Epithelial cell of proximal tubule (primary cell): ENCODE measurements at regions not wholly inside any gene's neighbourhood (a gene's known extent, or its start where the extent isn't known, plus 50 kb on each side); places are given as distances from the start of the nearest gene placed in this dataset.

ENCODE experiments used
- DNase-seq: peaks from one replicate; pipeline ENCODE4 v3.0.0-alpha.2; 2011; ENCODE audit warnings: low read depth
- H3K4me3 ChIP-seq: 2 replicates; pipeline ENCODE4 v1.5.1; 2011; ENCODE audit warnings: low read depth, mild to moderate bottlenecking, low read length
- CTCF ChIP-seq: conservative IDR thresholded peaks from 2 replicates; pipeline ENCODE4 v1.5.1; 2012; ENCODE audit warnings: low read depth, mild to moderate bottlenecking, low read length

DNA sequence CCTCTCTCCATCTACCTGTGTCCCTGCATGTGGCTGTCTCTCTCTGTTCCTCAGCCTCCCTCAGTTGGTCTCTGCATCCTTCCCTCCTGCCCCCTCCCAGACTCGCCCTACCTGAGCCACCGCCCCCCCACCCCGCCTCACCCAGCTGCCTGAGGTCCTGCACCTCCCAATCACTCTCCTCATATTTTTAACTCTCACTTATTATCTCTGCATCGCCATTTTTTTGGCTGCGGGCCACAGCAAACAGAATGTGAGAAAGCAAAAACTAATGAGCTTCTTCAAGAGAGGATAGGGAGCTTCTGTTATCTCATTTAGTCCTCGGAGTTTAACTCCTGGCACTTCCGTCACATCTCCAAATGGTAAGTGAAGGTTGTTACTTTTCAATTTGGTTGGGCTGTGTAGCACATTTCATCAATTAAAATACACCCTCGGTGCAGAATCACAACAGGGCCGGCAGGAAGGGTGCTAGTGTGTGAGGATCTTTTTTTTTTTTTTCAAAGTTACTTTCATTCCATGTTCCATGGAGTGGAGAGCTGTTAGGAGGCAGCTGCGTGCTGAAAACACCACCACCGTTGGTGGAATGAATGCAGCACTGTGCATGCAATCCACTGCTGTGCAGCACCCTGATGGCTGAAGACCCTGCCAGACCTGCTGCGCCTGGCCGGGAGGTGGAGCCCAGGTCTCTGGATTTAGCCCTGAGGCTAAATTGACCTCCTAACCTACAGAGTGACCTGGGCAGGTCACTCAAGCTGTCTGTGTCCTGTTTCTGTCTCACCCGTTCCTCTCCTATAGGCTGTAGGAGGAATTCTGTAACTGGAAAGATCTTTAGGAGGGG, 157.2 kb upstream of the NFIA start:
- no peak for DNase-seq
- no peak for TF ChIP-seq CTCF
- H3K4me3 ChIP-seq, result no peak overlapping the region

DNA sequence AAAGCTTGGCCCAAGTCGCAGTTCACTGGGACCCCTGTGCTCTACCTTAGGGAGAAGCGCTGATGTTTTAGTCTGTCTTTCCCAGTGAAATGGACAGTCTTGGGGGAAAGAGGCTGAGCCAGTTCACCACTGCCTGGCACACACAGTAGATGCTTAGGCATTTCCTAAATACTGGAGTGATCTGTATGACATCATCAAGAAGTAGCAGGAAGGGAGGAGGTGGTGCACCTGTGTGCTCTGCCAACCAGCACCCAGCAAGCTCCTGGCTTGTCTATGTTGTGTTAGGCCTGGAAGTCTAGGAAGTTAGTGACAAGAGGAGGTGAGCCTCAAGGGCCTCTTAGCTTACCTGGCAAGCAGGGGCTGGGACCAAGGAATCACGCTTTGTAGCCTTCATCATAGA, 158.2 kb upstream of the NFIA start:
- TF ChIP-seq CTCF, result no peak
- no peak overlapping the region for H3K4me3 ChIP-seq
- no peak for DNase-seq

DNA sequence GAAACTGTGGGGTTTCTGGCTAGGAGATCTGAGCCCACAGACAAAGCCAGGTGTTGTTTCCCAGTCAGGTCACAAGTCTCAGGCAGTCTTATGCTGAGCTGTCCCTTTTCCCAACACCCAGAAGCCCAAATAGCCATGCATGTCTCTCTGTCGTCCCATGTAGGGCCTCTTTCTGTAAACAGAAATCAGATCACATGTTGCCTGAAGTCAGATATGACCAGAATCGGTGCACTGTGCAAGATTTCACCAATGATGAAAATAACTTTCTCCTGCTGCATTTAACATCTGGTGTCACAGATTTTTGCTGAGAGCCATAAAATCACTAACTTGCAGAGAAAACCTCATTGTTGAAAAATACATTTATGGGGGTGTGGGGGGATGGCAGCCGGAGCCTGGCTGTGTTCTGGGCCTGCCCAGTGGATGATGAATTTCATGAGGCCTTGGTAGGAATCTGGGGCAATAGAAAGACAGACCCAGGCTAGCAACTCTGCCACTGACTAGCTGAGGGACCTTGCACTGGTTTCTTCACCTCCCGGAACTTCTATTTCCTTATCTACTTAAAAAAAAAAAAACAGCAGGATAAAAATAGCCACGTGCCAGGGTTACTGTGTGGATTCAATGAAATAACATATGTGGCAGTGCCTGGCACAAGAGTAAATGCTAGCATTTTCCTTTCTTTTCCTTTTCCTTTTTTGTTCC, 158.8 kb upstream of the NFIA start:
- no peak for DNase-seq
- H3K4me3 ChIP-seq, result no peak overlapping the region
- no peak for TF ChIP-seq CTCF

GRCh38 chr1:60922304-60922703, 160.1 kb upstream of the NFIA start:
- no peak for DNase-seq
- TF ChIP-seq CTCF, result no peak
- no peak overlapping the region for H3K4me3 ChIP-seq

- no peak overlapping the region for H3K4me3 ChIP-seq
Observed at GRCh38 chr1:60921175-60921574, 161.2 kb upstream of the NFIA start.

DNA sequence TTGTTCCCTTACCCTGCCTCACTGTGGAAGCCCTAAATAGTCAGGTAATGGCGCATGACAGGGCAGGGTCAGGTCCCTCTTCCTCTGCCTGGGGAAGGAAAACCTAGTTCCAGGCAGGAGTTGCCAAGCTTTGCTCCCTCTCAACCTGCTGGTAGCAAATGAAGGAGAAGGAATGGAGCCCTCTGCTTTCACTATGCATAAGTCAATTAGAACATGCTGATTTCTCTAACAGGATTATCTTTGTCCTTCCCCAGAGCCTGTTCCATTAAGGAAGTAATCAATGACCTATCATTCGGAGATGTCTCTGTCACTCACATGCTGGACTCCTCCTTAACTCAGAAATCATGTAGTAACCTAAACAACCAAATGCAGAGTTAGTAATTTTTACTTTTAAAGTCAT, 161.8 kb upstream of the NFIA start:
- DNase-seq, result no peak
- H3K4me3 ChIP-seq, result no peak overlapping the region
- no peak for TF ChIP-seq CTCF

More at GRCh38 chr1:60921175-60921574, 161.2 kb upstream of the NFIA start:
- DNase-seq, result no peak
- TF ChIP-seq CTCF, result no peak
